GM13977 (cell line): ENCODE measurements at regions not wholly inside any gene's neighbourhood (a gene's known extent, or its start where the extent isn't known, plus 50 kb on each side); places are given as distances from the start of the nearest gene placed in this dataset.
"Not testable (repeated sequence)": the region's sequence is repeated elsewhere in the genome, so short reads cannot be mapped to it uniquely, and the experiment has no call there.

Experiments
- DNase-seq: peaks from one replicate; pipeline ENCODE4 v3.0.0; 2012; ENCODE audit warnings: low spot score
- in situ Hi-C: fragments of 300-500 bp; cut with MboI; formaldehyde crosslinking; loops from one replicate; pipeline ENCODE4 v1.12.0; 2022; ENCODE audit warnings: low sequenced_read_pairs, low pct_unique_long_range_greater_than_20kb, mixed read lengths, inconsistent platforms; ENCODE audit not compliant: unreplicated experiment
- TF ChIP-seq, protein P1 (sequence below): IDR thresholded peaks from 2 replicates; pipeline ENCODE4 v1.5.1; 2012; ENCODE audit warnings: mild to moderate bottlenecking, control low read depth; ENCODE audit not compliant: insufficient read depth; ENCODE audit errors: extremely low read depth, missing control alignments

GRCh38 chr2:144011098-144011497, 508.8 kb downstream of the ZEB2 start:
- DNase-seq: no peak
- TF ChIP-seq, protein P1, sequence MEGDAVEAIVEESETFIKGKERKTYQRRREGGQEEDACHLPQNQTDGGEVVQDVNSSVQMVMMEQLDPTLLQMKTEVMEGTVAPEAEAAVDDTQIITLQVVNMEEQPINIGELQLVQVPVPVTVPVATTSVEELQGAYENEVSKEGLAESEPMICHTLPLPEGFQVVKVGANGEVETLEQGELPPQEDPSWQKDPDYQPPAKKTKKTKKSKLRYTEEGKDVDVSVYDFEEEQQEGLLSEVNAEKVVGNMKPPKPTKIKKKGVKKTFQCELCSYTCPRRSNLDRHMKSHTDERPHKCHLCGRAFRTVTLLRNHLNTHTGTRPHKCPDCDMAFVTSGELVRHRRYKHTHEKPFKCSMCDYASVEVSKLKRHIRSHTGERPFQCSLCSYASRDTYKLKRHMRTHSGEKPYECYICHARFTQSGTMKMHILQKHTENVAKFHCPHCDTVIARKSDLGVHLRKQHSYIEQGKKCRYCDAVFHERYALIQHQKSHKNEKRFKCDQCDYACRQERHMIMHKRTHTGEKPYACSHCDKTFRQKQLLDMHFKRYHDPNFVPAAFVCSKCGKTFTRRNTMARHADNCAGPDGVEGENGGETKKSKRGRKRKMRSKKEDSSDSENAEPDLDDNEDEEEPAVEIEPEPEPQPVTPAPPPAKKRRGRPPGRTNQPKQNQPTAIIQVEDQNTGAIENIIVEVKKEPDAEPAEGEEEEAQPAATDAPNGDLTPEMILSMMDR: no peak
- in situ Hi-C loops: no loop called here

GRCh38 chr2:144010096-144010836, 509.7 kb downstream of the ZEB2 start:
- no peak for DNase-seq
- TF ChIP-seq, protein P1: no peak
- in situ Hi-C loops: no loop called here

DNA sequence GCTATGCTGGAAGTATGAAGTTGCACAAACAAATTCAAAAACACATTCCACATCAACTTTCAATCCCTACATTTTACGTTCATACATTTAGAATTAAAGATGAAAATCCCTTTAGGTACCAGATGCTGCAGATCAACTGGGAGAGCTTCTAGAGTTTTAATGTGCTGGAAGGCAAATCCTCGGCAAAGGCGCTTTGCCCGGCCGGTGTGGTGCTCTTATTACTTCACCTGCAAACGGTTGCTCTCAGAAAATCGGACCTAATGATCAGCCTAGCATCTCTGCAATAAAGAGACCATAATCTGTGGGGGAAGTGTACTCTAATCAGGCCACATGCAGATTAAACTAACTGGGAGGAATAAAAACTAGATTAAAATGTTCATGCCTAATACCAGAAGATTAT, 513.8 kb downstream of the ZEB2 start:
- in situ Hi-C loops: no loop called here
- TF ChIP-seq, protein P1: no peak
- no peak for DNase-seq

DNA sequence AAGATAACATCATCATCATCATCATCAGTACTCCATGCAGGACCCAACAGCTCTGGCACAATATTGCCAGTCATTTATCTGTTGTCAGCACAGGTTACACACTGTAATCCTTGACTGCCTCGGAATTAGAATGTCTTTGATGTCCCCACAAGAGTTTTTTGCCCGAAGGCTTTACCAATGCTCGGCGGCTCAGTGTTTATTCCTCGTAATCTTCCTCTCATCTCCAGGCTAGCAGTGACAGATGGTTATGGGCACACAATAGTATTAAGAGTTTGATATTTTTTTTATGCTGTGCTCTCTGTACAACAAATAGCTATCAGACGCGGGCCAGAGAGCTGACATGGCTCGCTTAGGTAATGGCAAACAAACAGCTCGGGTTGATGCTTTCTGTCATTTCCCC, 515.2 kb downstream of the ZEB2 start:
- TF ChIP-seq, protein P1: no peak
- no peak for DNase-seq
- in situ Hi-C loops: no loop called here

DNA sequence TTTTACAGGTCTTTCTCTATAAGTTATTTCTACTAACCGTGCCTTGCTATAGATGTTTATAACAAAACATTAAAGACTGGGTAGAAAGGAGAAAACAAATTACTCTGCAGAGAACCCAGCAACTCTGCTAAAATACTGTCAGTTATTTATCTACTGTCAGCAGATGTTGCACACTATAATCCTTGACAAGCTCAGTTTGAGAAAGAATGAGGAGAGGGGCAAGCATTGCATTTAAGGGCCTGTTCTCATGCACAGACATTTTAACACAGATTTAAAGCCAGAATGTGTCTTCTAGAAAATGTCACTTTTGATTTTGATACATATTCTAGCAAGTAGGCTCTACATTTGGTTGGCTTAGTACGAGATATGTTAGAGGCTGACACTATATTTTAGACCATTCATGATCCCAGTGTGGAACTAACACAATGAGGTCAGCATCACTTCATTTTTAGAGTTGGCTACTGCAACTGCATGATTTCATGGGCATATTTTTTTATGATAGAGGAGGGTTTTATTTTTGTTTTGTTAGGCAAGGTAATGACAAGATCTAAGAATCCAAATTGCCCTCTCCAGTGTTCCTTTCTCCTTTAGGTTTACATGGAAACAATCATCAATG, 516.4 kb downstream of the ZEB2 start:
- in situ Hi-C loops: no loop called here
- no peak for DNase-seq
- TF ChIP-seq, protein P1: no peak

- in situ Hi-C loops: no loop called here
- no peak for DNase-seq
- TF ChIP-seq, protein P1: no peak
Observed at GRCh38 chr2:143996974-143997373, 522.9 kb downstream of the ZEB2 start.

DNA sequence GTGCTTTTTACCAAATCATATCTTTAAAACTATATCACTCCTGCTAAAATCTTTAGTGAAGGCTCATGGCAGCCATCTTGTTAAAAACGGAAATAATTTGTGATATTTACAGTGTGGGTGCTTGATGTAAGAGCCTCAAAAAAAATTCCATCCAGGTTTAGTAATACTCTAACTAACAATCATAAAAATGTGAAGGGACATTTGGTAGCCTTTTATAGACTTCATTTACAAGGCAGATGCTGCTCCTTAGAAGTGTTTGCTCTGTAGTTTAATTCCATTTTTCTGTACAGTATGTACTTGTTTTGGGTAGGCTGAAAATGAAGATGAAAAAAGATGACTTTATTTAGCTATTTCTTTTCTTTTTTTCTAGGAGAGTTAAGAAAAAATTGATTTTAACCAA, 525.0 kb downstream of the ZEB2 start:
- no peak for DNase-seq
- in situ Hi-C loops: no loop called here
- TF ChIP-seq, protein P1: no peak

GRCh38 chr2:143991596-143991995, 528.3 kb downstream of the ZEB2 start:
- DNase-seq, in situ Hi-C loops: not testable (repeated sequence)
